ENCODE measurements at regions not wholly inside any gene's neighbourhood (a gene's known extent, or its start where the extent isn't known, plus 50 kb on each side); places are given as distances from the start of the nearest gene placed in this dataset.
"Not testable (repeated sequence)": the region's sequence is repeated elsewhere in the genome, so short reads cannot be mapped to it uniquely, and the experiment has no call there.

GRCh38 chr19:32058131-32058530, 287.3 kb upstream of the ZNF507 start:
- DNase-seq = no peak

DNA sequence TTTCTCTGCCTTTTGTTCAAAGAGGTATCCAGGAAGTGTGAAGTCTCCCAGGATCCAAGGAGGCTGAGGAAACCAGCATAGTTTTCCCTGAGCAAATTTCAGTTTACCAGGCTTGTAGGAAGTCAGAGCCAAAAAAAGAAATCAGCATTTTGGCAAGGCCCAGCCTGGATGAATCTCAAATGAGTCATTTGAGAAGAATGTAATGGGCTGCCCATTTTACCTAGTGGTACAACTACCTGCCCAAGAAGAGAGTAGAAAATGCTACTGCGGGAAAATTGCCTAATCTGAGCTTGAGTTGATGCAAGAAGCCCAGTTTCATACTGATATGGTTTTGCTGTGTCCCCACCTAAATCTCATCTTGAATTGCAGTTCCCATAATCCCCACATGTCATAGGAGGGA, 284.1 kb upstream of the ZNF507 start:
- no peak for DNase-seq

GRCh38 chr19:32063601-32064000, 281.8 kb upstream of the ZNF507 start:
- DNase-seq = no peak

- DNase-seq = no peak
Observed at GRCh38 chr19:32066056-32066455, 279.4 kb upstream of the ZNF507 start.

DNA sequence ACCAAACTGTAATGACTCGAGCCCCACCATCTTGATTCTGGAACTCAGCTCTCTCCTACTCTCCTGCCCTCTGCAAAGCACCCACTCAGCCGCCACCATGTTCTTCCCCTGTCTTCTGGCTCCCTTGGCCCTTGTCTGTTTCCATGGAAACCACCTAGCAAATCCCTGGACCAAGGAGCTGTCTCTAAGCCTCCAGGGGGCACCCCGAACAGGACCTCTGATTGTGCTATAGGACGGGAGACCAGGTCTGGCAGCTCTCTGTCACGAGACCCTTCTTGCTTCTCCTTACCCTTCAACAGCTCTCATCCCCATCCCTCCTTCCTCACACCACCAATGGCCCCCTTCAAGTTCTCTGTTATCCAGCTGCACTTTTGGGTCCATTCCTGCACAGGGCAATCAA, 277.7 kb upstream of the ZNF507 start:
- no peak for DNase-seq

- DNase-seq = no peak
Observed at GRCh38 chr19:32068793-32069192, 276.6 kb upstream of the ZNF507 start.

- no peak for DNase-seq
Observed at GRCh38 chr19:32070101-32070500, 275.3 kb upstream of the ZNF507 start.

- no peak for DNase-seq
Observed at GRCh38 chr19:32082028-32082427, 263.4 kb upstream of the ZNF507 start.

- DNase-seq = not testable (repeated sequence)
Observed at GRCh38 chr19:32084756-32085363, 260.6 kb upstream of the ZNF507 start.

DNA sequence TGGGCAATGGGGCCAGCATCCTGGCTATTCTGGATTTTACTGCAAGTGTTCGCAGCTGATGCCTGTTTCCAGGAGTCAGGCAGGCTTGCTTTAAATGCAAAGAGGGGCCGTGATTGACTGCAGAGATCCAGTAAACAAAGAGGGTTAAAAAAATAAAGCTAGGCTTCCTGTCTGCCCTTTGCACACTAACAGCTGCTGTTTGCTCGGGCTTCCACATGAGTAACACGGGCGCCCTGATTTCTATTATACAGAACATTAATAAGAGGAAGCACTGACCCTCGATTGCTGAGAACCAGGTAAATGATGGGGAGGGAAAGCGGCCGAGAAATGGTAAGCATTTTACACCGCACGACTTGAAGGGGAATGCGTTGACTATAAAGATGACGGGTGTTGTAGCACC, 254.2 kb upstream of the ZNF507 start:
- no peak for DNase-seq

DNA sequence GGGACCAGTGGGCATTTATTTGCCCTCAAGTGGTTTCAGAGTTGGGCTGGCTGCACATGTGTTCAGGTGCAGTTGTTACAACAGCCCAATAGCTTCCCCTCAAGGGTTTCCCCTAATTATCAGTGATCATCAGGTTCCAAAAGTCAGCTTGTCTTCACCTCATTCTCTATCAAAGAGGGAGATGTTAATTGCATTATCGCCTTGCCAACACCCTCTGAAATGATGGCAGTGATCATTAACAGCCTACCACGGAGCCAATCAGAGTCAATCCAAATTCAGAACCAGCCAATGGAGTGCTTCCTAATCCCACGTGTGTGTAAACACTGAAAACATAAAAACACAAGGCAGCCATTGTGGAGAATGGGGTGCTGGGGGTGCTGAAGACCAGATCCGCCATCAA, 248.4 kb upstream of the ZNF507 start:
- DNase-seq = no peak

DNA sequence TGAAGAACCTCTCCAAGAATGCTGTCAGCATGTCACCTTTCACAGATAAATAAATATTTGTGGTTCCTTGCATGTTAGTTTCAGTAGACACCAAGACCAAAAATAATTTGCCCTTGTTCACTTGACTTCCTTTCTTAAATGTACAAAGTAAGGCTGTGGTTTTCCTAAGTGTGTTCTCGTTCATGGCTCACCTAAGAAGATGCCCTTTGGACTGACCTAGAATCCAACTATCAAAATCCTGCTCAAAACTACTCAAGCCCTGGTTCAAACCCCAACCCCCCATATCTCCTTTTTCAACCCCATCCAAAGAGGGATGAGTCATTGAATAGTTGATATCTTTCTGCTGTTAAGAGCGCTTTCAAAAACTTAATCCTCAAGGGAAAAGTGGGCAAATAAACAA, 247.8 kb upstream of the ZNF507 start:
- no peak for DNase-seq

DNA sequence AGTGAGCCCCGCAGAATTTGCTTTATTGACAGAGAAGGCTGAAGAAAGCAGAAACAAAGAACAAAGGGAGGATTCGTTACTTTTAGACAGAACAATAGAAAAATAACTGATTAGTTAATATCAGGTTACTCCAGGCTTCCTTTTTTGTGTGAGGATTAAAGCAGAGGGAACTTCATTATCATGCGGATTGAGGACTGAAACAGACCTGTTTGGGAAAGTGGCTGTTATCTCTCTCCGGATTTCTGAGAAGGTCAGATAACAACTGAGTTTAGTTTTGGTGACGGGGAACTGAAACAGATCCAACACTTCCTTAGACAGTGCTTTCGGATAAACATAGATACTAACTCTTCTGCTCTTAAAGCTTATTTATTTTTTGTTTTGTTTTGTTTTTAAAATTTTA, 246.4 kb upstream of the ZNF507 start:
- DNase-seq = no peak

DNA sequence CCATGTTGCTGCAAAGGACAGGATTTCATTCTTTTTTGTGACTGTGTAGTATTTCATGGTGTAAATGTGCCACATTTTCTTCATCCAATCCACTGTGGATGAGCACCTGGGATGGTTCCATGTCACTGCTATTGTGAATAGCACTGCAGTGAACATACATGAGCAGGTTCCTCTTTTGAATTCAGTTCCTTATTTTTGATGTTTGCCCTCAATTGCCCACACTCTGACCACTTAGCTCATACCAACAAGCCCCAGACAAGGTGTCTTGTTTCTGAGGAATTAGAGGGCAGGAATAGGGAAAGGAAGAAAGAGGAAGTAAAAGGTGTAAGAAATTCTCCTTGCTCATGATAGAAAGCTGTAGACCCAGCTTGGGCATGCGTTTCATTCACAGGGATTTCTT, 244.2 kb upstream of the ZNF507 start:
- no peak for DNase-seq

- DNase-seq = no peak
Observed at GRCh38 chr19:32103541-32103940, 241.9 kb upstream of the ZNF507 start.

DNA sequence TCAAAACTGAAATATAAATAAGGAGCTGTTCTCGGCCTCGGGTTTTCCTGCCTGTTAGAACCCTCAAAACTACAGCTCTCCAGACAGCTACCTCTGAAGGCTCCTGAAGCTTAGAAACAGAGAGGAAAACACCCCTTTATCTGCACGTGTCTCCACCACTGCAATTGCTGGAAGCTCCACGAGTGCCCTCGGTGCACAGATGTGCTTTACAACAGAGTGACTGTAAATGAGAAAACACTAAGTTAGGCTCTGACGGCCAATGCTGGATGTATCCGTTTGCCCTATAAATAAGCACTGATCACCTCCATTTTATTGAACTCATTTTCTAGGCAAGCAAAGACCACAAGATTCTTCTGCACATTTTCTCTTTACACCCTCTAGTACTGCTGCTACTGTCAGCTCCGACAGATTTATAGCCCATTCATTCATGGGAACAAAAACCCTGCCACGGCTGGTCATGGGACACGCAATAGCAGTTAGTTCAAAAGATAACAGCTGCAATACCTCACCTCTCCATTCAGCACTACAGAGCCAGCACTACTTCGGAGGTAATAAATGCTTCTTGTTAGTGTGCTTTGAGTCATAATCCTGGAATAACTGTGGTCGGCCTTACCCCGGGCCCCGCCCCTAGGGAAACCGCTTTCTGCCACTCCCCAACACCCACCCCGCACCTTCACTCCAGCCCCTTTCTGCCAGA, 241.1 kb upstream of the ZNF507 start:
- DNase-seq = no peak

DNA sequence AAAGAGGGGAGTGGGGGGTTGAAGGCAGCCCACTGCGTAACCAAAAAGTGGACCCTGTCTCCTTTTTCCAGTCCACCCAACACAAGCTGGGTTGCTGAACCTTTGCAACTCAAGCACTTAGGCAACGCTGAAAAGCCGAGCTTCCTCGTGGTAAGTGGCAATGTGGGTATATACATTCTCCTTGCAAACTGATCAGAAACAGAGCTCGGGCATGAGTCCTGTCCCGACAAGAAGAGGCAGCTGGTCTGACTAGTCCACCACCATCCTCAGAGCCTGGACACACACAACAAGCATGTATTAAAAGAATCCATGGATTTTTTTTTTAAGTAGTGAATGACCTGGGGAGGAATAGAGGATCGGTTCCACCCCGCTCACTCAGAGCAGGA, 240.6 kb upstream of the ZNF507 start:
- no peak for DNase-seq

DNA sequence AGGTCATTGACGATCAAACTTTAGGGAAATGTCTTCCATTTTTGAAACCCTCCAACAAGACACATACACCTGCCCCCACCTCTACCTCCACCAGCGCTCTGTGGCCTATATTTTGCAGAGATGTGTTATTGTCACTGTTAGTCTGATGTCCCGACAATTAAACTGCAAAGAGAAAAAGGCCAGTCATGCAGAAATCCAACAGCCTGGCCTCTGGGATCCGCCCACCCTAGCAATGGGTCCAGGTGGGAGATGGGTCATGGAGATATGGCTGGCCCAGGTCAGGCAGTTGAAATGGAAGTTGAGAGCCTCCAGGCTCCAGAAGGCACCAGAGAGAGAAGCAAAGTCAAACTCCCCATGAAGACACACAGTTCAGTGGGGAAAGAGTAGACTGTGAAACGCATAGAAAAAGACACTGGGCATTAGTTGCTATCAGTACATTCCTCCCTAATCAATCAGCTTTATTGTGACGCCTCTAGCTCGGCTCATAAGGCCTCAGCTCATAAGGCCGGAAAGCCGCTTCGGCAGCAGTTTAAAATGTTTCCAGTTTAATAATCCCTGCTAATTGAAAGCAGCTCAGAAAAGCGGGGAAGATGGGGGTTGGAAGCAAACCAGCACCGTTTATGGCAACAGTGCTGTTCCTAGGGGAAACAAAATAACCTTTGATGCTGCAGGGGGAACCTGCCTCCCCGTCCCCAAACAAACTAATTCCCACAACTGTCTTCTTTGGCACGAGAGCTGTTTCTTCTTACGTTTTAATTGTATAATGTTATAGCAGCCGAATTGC, 239.7 kb upstream of the ZNF507 start:
- DNase-seq = no peak

DNA sequence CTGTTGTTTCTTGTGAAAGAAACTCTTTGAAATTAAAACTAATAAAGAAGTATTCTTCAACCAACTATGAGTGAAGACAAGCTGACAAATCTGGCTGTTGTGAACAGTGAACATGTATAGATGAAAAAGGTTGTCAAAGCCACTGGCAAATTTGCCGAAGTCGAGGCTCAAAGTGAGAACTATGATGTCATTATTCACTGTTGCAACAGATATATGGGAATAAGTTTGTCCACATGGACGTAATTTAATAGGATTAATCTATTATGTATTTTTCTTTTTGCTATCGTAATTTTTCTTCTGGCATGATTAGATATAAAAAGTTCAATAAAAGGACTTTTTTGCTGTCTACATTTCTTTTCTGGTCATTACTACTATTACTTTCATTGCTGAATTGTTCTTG, 223.2 kb upstream of the ZNF507 start:
- no peak for DNase-seq

- no peak for DNase-seq
Observed at GRCh38 chr19:32123355-32123940, 222.0 kb upstream of the ZNF507 start.

DNA sequence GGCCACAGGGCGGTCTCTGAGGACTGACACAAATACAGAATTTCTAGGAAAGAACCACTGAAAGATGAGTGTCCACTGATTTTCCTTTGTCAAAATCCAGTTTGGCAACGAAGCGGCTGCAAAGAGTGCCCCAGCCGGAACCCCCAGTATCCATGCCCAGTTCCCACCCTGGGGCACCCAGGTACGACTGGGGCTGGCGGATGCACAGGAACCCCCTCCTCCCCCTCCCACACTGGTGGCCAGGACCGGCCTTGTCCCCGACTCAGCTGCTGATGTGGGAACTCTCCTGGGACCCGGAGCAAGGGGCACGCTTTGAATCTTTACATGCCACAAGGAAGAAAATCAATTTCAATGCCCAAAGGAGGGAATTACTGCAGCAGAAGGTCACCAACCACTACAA, 220.8 kb upstream of the ZNF507 start:
- no peak for DNase-seq

GRCh38 chr19:32129141-32129540, 216.3 kb upstream of the ZNF507 start:
- DNase-seq = no peak

GRCh38 chr19:32130332-32130731, 215.1 kb upstream of the ZNF507 start:
- DNase-seq = no peak

DNA sequence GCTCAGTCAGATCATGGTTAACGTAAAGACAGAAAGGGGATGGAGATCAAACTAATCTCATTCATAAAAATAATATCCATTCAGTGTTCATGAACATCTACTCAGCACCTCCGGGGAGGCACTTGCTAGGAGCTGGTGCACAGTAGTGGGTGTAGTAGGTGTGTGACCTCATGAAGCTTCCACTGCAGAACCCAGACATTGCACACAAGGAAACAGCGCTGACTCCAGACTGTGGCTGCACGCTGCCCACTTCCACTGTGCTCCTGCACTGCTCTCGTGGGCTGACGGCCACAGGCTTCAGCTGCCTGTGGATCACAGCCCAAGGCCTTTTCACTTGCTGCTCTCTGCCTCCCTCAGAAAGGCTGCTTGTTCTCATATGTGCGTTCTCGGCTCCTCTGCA, 214.4 kb upstream of the ZNF507 start:
- DNase-seq = no peak

Data from suppressor macrophage treated with lipopolysaccharide for 4 hours (primary cell).